Stimulated activated CD8-positive, alpha-beta memory T cell treated with anti-CD3 and anti-CD28 coated beads, Interleukin-15, amount 100 ng/mL, for 1 hour (primary cell): ENCODE measurements at regions not wholly inside any gene's neighbourhood (a gene's known extent, or its start where the extent isn't known, plus 50 kb on each side); places are given as distances from the start of the nearest gene placed in this dataset.

Experiments used
- DNase-seq: peaks from one replicate; pipeline ENCODE4 v3.0.0-alpha.2; 2020; ENCODE audit warnings: low read depth

- DNase-seq, result no peak
These were observed 603.7 kb upstream of the CFAP20DC start for GRCh38 chr3:59653405-59654122.

- DNase-seq, result no peak
These were observed 594.9 kb upstream of the CFAP20DC start for GRCh38 chr3:59644479-59645402.

- no peak for DNase-seq
These were observed 591.5 kb upstream of the CFAP20DC start for GRCh38 chr3:59641169-59641899.

- no peak for DNase-seq
These were observed 583.1 kb upstream of the CFAP20DC start for GRCh38 chr3:59632760-59633573.

GRCh38 chr3:59631482-59631881, 581.7 kb upstream of the CFAP20DC start:
- no peak for DNase-seq

GRCh38 chr3:59621037-59621436, 571.2 kb upstream of the CFAP20DC start:
- DNase-seq, result no peak

- DNase-seq, result no peak
These were observed 570.5 kb upstream of the CFAP20DC start for GRCh38 chr3:59620325-59620724.

- no peak for DNase-seq
These were observed 562.6 kb upstream of the CFAP20DC start for GRCh38 chr3:59612444-59612715.

- DNase-seq, result no peak
These were observed 562.0 kb upstream of the CFAP20DC start for GRCh38 chr3:59611649-59612443.

GRCh38 chr3:59609657-59610348, 560.0 kb upstream of the CFAP20DC start:
- DNase-seq, result no peak

- no peak for DNase-seq
These were observed 558.5 kb upstream of the CFAP20DC start for GRCh38 chr3:59608356-59608755.

- no peak for DNase-seq
These were observed 557.8 kb upstream of the CFAP20DC start for GRCh38 chr3:59607656-59608055.

- no peak for DNase-seq
These were observed 556.9 kb upstream of the CFAP20DC start for GRCh38 chr3:59606638-59607266.

- DNase-seq, result no peak
These were observed 556.2 kb upstream of the CFAP20DC start for GRCh38 chr3:59605944-59606534.

- no peak for DNase-seq
These were observed 555.5 kb upstream of the CFAP20DC start for GRCh38 chr3:59605318-59605717.

GRCh38 chr3:59601486-59601885, 551.7 kb upstream of the CFAP20DC start:
- DNase-seq, result no peak

GRCh38 chr3:59600631-59601030, 550.8 kb upstream of the CFAP20DC start:
- no peak for DNase-seq

GRCh38 chr3:59596741-59597140, 546.9 kb upstream of the CFAP20DC start:
- no peak for DNase-seq

- no peak for DNase-seq
These were observed 546.0 kb upstream of the CFAP20DC start for GRCh38 chr3:59595830-59596229.

- no peak for DNase-seq
These were observed 543.6 kb upstream of the CFAP20DC start for GRCh38 chr3:59593380-59593779.
